ENCODE measurements at regions not wholly inside any gene's neighbourhood (a gene's known extent, or its start where the extent isn't known, plus 50 kb on each side); places are given as distances from the start of the nearest gene placed in this dataset.

DNA sequence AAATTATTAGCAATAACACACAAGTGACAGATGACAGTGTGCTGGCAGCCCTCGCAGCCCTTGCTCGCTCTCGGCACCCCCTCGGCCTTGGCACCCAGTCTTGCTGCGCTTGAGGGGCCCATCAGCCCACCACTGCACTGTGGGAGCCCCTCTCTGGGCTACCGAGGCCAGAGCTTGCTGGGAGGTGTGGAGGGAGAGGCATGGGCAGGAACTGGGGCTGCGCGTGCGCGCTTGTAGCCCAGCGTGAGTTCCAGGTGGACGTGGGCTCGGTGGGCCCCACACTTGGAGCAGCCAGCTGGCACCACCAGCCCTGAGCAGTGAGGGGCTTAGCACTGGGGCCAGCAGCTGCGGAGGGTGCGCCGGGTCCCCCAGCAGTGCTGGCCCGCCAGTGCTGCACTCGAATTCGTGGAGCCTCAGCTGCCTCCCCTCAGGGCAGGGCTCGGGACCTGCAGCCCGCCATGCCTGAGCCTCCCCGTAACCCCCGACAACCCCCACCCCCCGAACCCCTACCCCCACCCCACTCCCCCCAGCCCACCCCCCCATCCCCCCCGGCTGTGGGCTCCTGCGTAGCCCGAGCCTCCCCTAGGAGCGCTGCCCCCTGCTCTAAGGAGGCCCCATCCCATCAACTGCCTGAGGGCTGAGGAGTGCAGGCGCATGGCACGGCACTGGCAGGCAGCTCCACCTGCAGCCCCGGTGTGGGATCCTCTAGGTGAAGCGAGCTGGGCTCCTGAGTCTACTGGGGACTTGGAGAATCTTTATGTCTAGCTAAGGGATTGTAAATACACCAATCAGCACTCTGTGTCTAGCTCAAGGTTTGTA lies 240.9 kb downstream of the TRIM36 start:
- DNase-seq, result no peak
- no peaks in the 10 kb centered on the region for H3K36me3 ChIP-seq
- no peaks in the 10 kb centered on the region for H3K4me1 ChIP-seq
- H3K27ac ChIP-seq, result no peak overlapping the region
- TF ChIP-seq POLR2A (IDR thresholded peaks at IDR 0.05) (no peak), CTCF (IDR thresholded peaks at IDR 0.05) (no peak)
- H3K27me3 ChIP-seq, result no peaks in the 10 kb centered on the region
- H3K9me3 ChIP-seq, result no peaks in the 10 kb centered on the region
- H3K4me3 ChIP-seq, result no peak overlapping the region

- Histone ChIP-seq H3K36me3 (no peaks in the 10 kb centered on the region), H3K4me1 (no peaks in the 10 kb centered on the region), H3K9me3 (no peaks in the 10 kb centered on the region), H3K27ac (no peak overlapping the region), H3K4me3 (no peak overlapping the region), H3K27me3 (no peaks in the 10 kb centered on the region)
- no peak for TF ChIP-seq POLR2A (IDR thresholded peaks at IDR 0.05)
- TF ChIP-seq CTCF (IDR thresholded peaks at IDR 0.05), result no peak
- DNase-seq, result no peak
These were observed 244.9 kb downstream of the TRIM36 start for GRCh38 chr5:114924769-114925168.

DNA sequence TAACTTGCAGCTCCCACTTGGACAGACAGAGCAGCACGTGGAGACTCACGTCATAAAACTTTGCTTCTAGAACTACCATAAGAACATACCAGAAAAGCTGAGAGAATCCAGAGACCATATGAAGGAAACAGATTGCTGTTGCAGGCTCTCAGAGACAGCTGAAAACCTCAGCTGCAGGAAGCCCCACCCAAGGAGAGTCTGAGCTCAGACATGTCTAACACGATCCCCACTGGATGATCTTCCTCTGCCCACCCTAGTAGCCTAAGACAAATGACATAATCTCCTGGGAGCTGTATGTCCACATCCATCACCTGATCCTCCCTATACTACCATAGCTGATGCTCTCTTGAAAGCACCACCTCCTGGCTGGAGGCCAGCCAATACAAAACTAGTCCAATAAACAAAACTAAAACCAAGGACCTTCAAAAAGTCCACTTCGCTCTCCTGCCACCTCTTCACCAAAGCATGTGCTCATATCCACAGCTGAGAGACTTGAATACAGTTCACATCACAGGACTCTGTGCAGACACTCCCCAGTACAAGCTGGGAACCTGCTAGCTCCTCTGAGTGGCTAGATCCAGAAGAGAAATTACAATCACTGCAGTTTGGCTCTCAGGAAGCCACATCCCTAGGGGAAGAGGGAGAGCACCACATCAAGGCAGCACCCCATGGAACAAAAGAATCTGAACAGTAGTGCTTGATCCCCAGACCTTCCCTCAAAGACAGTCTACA lies 257.4 kb downstream of the TRIM36 start:
- Histone ChIP-seq H3K27me3 (no peaks in the 10 kb centered on the region), H3K36me3 (no peaks in the 10 kb centered on the region), H3K9me3 (no peaks in the 10 kb centered on the region), H3K4me3 (no peak overlapping the region), H3K4me1 (no peaks in the 10 kb centered on the region), H3K27ac (no peak overlapping the region)
- no peak for DNase-seq
- TF ChIP-seq POLR2A (IDR thresholded peaks at IDR 0.05), result no peak

DNA sequence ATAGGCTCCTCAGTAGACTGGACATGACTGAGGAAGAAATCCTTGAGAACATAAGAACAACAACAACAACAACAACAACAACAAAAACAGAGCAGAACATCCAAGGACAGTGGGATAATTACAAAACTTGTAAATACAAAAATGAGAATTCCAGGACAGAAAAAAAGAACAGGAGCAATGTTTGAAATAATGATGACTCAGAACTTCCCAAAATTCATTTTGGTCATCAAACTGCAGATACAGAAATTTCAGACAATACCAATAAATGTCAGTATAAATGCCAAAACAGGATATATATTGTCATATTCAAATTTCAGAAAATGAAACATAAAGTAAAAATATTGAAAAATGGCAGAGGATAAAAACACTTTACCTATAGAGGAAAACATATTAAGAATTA lies 259.0 kb downstream of the TRIM36 start:
- DNase-seq, result no peak
- TF ChIP-seq POLR2A (IDR thresholded peaks at IDR 0.05) (no peak), CTCF (IDR thresholded peaks at IDR 0.05) (no peak)
- Histone ChIP-seq H3K4me3 (no peak overlapping the region), H3K4me1 (no peaks in the 10 kb centered on the region), H3K9me3 (no peaks in the 10 kb centered on the region), H3K27me3 (no peaks in the 10 kb centered on the region), H3K27ac (no peak overlapping the region), H3K36me3 (no peaks in the 10 kb centered on the region)

GRCh38 chr5:114909424-114909823 lies 260.3 kb downstream of the TRIM36 start:
- Histone ChIP-seq H3K4me3 (no peak overlapping the region), H3K9me3 (no peaks in the 10 kb centered on the region), H3K4me1 (no peaks in the 10 kb centered on the region), H3K27ac (no peak overlapping the region), H3K36me3 (no peaks in the 10 kb centered on the region), H3K27me3 (no peaks in the 10 kb centered on the region)
- TF ChIP-seq CTCF (IDR thresholded peaks at IDR 0.05) (no peak), POLR2A (IDR thresholded peaks at IDR 0.05) (no peak)
- no peak for DNase-seq

- Histone ChIP-seq H3K36me3 (no peaks in the 10 kb centered on the region), H3K27me3 (no peaks in the 10 kb centered on the region), H3K4me1 (no peaks in the 10 kb centered on the region), H3K4me3 (no peak overlapping the region), H3K27ac (no peak overlapping the region), H3K9me3 (no peaks in the 10 kb centered on the region)
- TF ChIP-seq POLR2A (IDR thresholded peaks at IDR 0.05) (no peak), CTCF (IDR thresholded peaks at IDR 0.05) (no peak)
- DNase-seq, result no peak
These were observed 265.9 kb downstream of the TRIM36 start for GRCh38 chr5:114903767-114904166.
